ENCODE measurements at regions not wholly inside any gene's neighbourhood (a gene's known extent, or its start where the extent isn't known, plus 50 kb on each side); places are given as distances from the start of the nearest gene placed in this dataset.

DNA sequence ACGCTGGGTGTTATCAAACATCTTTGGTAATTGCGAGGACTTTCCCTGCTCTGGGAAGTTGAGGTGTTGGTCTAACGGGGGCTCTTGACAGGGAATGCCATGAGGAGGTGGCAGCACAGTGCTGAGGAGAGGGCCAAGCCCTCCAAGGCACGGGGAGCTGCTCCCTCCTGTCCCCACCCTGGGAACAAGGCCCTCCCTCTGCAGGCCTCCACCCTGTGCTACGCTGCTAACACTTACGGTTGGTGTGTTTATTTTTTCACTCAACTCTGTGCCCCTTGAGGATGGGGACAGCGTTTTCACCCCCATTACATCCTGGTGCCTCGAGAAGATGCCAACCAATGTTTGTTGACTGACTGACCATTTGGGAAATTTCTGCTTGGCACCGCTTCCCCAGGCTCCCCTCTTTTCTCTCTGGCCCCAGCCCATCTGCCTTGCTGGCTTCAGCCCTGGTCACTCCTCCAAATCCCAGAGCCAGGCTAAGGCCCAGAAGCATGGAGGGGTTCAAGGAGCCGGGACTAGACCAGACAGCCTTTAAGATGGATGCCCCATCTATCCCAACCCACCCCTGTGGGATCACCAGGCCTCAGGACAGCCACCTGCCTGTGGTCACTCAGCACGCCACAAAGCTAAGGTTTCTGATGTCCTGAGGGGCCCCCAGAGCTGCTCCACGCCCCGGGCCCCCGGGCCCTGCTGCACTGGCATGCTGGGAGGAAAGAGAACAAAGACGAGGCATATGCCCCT is 125.7 kb downstream of the BARX1 start:
- DNase-seq (ENCODE audit: low read depth): no peak

DNA sequence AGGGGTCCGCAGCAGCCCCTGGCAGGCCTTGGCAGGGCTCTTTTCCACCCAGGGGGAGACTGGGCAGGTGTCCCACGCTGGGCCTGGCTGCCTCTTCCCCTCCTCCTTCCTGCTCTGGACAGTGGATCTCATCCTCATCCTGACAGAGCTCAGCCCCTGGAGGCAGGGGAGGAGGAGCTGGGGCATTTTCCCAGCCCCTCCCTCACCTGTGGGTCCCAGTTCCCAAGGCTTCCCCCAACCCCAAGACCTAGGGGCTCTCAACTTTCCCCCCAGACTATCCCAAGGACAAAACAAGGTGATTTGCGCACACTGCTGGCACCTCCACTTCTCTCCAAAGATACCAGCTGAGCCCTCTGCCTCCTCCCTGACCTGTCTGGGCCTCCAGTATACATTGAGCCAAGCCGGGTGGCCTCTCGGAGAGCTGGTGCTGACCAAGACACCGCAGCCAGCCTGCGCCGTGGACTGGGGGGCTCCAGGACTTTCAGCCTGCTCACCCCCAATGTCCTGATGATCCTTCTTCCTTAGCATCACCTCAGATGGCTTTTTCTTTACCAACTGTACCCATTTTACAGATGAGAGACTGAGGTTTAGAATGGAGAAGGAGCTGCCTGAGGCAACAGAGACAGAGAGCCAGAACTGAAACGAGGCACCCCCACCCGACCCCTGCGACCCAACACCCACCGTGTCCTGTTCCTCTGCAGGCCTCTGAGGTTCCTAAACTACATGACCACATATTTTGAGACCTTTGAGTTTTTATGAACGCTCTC is 126.6 kb downstream of the BARX1 start:
- DNase-seq (ENCODE audit: low read depth): no peak

DNA sequence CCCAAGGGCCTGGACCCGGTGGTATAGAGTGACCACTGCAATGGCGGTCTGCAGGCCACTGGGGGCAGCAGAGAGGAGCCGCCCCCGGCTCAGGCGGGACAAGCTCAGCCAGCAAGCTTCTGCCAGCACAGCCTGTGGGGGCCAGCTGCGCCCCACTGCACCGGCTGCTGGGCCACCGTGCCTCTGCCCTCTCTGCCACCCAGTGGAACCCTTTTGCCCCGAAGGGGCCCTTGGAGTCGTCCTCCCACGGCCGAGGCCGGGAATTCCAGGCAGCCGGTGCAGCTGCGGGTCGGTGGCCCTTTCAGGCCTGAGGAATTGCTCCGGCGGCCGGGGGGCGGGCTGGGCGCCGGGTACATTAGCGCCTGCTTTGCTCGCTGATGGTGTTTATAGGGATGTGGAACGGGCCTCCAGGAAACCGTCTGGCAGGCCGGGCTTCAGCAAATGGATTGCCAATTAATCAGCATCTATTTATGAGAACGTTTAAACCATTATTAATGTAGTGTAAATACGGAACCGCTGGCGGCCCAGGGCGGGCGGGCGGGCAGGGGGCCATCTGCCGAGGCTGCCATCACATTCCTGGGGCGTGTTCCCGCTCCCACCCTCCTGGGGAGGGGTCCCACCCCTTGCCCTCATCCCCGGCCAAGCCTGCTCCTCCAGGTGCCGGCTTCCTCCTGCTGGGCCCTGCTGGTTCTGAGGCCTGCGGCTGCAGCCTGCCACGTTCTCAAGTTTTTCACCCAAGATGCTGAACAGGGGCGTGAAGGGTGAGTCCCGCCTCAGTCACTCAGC is 127.4 kb downstream of the BARX1 start:
- peak; percentile 11 for DNase-seq (ENCODE audit: low read depth)

DNA sequence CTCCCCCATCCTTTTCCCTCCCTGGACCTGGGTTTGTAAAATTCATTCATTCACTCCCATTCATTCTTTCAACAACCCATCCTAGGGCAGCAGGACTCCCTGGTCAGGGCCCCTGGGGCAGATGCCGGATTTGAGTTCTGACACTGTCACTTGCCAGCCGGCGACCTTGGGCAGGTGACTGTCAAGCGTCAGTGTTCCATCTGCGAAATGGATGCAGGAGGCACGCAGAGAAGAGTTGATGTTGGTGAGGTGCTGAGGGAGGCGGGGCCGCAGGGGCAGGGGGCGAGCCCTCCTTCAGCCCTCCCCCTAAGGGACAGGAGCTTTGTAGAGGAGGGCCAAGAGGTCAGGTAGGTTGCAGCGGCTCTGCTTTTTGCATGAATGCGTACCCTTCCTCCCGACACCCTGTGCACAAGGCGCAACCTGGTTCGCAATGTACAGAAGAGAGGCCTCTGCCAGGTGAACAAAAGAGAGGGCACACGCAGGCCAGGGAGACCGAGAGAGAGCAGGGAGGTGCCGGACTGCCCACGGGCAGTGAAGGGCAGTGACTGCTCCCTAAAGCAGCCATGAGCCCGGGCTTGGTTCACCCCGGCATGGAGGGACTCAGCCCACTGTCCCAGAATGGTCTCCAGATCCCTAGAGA is 128.1 kb downstream of the BARX1 start:
- no peak for DNase-seq (ENCODE audit: low read depth)

DNA sequence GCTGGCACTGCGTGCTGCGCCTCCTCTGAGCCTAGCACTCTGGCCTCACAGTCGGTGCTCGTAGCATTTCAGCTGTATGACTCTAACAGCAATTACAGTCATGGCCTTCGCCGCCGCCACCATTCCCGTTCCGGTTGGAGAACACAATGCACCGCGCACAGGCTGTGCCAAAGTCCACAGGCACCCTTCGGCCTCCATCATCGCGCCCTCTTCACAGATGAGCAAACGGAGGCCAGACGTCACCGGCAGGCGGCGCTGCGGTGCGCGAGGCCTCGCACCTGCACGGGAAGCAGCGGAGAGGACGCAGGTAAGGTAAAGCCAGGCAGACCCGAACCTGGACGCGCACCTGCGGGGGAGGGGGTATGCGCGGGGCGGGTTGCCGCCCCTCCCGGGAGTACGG is 128.9 kb downstream of the BARX1 start:
- DNase-seq (ENCODE audit: low read depth): no peak

DNA sequence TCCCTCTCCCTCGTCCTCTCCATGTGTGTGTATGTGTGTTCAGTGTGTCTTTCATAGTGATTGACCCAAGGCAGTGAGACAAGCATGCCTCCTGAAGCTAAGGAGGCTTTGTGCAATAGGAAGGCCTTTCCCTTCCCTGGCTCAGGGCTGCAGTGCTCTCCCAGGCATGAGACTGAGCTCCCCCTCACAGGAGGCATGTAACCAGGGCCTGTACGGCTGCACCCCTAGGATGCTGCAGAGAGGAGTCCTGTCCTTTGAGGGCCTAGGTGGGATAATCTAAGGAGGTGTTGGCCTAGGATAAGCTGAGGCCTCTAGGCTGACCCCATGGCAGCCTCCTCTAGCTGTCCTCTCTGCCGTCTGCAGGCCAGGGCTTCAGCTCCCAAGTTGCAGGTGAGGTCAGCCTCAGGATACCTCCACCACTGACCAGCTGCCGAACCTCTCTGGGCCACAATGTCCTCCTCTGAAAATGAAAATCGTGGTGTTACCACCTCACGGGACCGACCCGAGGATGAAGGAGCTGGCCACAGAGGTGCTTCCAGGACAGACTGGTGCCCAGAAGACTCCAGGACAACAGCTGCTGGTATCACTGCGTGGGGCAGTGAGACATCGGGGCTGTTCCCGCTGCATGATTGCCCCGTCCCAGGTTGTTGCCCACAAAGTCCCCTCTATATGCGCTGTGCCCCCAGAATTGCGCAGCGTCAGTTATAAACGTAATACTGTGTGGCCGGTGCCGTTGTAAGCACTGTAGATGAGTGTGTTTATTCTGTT is 129.6 kb downstream of the BARX1 start:
- no peak for DNase-seq (ENCODE audit: low read depth)

DNA sequence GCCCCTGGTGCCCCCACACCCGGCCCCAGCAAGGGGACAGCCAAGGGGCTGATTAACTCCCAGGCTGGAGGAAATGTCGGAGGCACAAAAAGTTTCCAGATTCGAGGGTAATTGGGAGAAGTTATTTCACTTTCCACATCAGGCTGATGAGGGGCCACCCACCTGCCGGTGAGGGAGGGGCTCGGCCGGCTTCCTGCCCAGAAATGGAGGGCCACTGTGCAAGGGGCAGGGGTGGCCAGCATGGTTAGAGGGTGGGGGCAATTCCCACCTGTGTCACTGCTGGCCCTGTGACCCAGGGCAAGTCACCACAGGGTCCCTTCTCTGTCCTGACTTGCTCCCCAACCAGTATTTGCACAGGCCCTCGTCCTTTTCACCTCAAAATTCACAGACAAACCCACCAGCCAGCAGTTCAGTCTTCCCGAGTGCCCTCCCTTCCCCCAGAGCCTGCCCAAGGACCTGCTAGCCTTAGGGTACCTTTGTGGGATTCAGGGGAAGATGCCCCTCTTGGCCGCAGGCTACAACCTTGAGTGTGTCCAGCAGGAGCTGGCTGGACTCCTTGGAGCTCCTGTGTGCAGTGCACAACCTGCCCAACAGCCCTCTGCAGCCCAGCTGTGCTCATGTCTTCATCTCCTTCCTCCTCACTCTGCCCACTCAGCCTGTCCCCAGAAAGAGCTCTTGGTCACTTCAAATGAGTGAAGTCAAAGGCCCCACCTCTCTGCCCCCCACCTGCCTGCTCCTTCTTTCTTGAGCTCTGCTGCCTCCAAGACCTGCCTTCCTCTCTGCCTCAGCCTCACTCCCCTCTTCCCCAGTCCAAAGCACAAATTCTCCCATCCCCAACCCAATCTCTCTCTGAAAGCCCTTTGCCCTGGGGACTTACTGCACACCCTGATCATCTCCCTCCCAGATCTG is 130.5 kb downstream of the BARX1 start:
- DNase-seq (ENCODE audit: low read depth): no peak

DNA sequence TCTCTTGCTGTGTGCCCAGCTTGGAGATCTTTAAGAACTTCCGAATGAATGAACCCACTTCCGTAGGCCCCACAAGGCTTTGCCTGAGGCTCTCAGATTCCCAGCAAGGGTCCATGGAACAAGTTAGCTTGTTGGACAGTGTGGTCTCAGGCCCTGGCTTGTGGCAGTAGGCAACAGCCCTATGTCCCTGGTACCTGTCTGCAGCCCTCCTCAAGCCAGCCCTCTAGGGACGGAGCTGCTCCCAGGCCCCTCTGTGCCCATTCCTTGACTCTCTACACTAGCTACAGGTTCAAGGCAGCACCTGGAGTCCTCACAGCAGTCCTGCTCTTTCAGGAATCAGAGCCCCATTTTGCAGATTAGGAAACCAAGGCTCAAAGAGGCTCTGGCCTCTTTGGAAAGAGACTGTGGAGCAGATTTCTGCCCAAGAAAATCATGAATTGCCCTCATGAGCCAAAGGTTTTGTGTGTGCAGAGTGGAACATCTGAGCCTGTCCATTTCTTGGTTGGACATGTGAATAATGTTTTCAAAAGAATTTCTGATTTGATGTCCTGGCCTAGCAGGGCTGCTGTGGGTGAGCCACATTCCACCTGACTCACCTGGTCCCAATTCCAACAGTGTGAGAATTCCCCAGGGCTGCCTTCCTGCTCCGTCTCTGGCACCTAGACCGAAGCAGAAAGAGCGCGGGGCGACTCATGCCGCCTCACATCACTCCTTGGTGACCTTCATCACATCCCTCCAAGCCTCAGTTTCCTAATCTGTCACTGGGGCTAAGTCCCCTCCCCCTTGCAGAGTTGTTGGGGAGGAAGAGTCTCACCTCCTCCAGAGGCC is 131.7 kb downstream of the BARX1 start:
- no peak for DNase-seq (ENCODE audit: low read depth)

DNA sequence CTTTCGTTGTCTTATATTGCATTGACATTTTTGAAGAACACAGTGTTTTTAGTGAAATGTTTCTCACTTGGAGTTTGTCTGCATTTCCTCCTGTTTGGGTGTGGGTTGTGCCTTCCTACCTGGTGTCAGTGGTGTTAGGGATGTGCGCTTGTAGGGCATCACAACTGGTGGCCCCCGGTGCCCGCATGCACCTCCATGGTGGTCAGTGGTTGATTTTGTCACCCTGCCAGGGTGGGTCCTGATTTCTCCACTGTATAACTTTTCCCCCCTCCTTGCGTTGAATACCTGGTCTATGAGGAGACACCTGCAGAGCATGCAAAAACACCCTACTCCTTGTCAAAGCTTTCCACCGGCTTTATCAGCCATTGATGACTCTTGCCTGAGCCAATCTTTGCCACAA is 132.9 kb downstream of the BARX1 start:
- DNase-seq (ENCODE audit: low read depth): no peak

DNA sequence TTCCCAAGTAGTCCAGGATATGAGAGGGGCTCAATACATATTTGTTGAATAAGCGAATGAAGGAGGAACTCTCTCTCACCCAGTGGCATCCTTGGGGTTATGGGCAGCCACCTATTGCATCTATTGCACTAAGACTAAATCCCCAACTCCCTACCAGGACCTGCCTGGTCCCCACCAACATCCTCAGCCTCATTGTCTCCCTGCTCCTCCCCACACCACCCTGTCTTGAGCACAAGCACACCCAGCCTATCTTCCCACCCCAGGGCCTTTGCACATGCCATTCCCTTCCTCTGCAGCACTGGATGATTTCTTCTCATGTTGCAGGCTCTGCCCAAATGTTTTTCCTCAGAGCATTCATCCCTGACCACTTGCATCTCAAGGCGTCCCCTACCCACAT is 133.8 kb downstream of the BARX1 start:
- no peak for DNase-seq (ENCODE audit: low read depth)

DNA sequence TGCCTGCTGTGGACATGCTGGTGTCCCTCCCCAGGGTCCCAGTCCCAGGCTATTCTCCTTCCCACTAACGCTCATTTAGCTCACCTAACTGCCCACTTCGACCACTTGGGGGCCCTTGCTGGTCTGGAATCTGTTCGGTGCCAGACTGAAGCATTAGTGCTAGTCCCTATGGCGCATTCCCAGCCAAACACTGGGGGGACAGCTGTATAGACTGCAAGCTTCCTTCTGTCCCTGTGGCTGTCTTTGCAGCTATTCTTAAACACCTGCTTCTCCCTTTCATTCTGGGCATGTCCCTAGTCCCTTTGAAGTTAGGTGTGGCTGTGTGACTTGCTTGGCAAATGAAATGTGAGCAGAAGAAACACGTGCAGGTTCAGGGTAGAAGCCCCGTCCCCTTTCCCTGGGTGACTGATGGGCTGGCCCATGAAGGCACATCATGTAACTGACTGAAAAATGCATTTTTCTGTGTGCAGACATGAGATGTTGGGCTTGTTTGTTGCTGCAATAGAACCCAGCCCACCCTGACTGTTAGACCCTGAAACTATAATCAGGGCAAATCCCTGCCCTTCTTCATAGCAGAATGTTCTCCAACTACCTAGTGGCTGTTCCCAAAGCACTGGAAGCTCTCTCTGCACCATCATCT is 134.4 kb downstream of the BARX1 start:
- no peak for DNase-seq (ENCODE audit: low read depth)

DNA sequence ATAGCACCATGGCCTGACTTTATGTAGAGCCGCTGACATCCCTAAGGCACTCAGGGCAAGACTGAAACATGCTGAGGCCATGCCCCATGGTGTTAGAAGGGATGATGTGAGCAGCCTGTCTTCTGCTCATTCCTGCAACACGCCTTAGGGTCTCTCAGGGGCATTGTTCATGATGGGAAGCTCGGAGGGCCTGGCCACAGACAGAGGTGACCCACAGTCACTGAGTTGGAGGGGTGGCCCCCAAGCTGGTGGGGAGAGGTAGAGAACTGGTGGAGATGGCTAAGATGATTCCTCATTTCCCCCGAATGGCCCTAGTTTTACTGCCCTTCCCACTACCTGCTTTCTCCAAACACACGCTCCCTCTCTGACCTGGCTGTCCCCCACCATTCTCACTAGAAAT is 135.2 kb downstream of the BARX1 start:
- DNase-seq (ENCODE audit: low read depth): no peak

DNA sequence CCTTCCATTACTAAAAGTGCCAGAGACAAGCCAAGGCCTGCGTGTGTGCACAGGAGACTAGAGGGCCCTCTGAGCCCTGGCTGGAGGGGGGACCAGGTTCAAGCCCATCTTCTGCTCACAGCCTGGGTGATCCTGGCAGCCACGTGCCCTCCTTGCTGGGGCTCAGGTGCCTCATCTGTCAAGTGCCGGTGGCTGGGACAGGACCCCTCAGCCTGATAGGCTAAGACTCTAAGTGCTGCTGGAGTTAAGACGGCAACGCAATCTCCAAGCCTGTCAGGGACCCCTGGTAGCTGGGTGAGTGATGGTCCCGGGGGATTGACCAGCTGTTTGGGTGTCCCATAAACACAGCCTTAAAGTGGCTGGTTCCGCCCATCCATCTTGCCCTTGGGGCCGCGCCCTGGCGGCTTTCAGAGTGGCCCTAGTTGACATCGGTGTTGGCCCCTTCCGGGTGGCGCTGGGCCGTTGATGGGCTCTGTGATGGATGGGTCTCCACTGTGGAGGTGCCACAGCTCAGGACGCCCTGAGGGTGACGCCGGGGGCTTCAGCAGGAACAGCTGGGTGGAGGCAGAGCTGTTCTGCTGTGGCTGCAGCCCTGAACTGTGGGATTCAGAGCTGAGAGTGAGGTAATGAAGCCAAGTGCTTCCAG is 136.2 kb downstream of the BARX1 start:
- no peak for DNase-seq (ENCODE audit: low read depth)

DNA sequence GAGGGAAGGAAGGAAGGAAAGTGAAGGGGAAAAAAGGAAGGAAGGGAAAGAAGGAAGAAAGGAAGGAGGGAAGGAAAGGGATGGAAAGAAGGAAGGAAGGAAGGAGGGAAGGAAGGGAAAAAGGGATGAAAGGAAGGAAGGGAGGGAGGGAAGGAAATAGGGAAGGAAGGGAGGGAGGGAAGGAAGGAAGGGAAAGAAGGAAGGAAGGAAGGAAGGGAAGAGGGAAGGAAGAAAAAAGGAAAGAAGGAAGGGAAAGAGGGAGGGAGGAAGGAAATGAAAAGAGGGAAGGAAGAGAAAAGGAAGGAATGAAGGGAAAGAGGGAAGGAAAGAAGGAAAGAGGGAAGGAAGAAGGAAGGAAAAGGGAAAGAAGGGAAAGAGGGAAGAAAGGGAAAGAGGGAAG is 136.9 kb downstream of the BARX1 start:
- no peak for DNase-seq (ENCODE audit: low read depth)

DNA sequence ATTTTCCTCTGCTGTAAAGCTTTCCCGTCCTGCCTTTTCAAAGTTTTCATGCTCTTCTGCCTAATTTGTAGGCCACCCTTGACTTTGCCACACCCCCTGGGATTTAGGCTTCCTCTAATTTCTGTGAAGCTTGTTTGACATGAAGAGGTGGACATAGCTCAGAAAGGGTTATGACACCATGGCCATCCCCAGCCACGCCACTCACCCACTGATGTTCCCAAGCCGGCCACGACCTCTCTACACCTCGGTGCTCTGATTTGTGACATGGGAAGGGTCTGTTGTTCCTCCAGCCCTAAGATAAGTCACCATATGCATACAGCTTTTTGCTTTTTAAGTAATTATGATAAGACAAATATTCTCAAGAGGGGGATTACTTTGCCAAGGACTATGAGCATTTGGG is 139.5 kb downstream of the BARX1 start:
- no peak for DNase-seq (ENCODE audit: low read depth)

DNA sequence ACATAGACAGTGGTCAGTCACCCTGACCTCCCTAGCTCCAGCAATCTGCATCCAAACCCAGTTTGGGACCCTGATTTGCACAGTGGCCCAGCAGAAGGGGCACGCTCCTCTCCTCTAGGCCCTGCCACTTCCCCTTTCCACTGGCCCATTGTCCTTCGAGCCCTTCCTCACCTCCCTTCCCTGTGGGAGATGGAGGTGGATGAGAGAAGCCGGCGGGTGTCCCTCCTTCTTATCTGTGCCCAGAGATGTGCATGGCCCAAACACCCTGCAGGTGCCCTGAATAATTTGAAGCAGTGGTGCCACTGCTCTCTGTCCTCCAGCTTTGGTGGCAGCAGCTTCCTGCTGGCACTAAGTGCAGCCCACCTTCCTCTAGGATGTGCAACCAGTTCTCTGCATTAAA is 140.0 kb downstream of the BARX1 start:
- DNase-seq (ENCODE audit: low read depth): no peak

DNA sequence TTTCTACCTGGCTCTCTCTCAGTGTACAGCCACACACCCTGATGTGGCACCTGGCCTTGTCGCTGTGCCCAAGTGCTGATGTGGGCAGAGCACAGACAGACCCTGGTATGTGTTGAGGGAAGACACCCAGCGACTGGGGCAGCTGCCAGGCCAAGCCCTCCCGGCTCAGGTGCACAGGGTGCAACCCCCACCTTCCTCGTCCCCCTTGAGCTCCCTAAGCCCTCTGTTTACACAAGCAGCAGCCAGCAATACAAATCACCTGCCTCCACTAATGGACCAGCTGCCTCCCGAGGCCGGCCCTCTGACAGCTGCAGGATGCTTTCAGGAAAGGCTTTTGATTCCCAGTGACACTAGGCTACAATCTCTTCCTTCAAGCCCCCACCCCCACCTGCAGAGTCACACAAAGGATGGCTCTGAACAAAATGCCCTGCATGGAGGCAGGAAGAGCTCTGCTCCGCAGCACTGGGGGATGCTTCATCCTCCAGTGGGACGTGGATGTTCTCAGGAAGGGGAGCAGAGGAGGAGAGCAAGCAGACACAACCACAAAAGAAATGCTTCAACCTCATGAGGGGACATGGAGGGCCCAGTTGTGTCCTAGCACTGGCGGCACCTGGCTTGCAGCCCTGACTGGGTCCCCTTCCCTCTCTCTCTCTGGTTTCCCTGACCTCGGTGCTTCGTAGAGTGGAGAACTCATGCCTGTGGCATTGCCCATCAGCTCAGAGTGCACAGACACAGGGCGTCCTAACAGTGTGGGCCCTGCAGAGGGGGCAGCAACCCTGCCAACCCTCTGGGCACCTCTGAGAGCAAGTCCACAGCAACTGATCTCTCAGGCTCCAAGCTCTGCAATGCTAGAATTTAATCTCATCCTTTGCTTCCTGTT is 140.8 kb downstream of the BARX1 start:
- DNase-seq (ENCODE audit: low read depth): no peak

All from renal cortical epithelial cell (primary cell).